Tibial nerve (tissue), 4 donors: ENCODE measurements at regions not wholly inside any gene's neighbourhood (a gene's known extent, or its start where the extent isn't known, plus 50 kb on each side); places are given as distances from the start of the nearest gene placed in this dataset.

ENCODE experiments used
- CTCF ChIP-seq, 5 experiments: fragments of 200-600 bp in 3 of 5; fragments of 450-650 bp in 2 of 5; sonication (generic) in 3 of 5; IDR thresholded peaks; one replicate each; pipeline ENCODE4 v1.5.1; 2016 to 2019; ENCODE audit warnings: antibody characterized with exemption in 5 of 5, mild to moderate bottlenecking in 3 of 5, moderate library complexity in 2 of 5
- EP300 ChIP-seq, 2 donors: sonication (generic); formaldehyde crosslinking; IDR thresholded peaks; one replicate each; pipeline ENCODE4 v1.6.1; 2017; ENCODE audit warnings: antibody characterized with exemption in 2 of 2, mild to moderate bottlenecking in 1 of 2

GRCh38 chr5:97737608-97738007 lies 554.6 kb upstream of the RIOK2 start:
- TF ChIP-seq CTCF (IDR thresholded peaks at IDR 0.05) (no peak), EP300 (IDR thresholded peaks at IDR 0.05) (no peak)
